Colon (tissue), 2 donors: ENCODE measurements at regions not wholly inside any gene's neighbourhood (a gene's known extent, or its start where the extent isn't known, plus 50 kb on each side); places are given as distances from the start of the nearest gene placed in this dataset.
"Not testable (repeated sequence)": the region's sequence is repeated elsewhere in the genome, so short reads cannot be mapped to it uniquely, and the experiment has no call there.

ENCODE experiments used
- FAIRE-seq: peaks from 2 replicates; lab custom pipeline; 2012; peaks lifted over from hg19 to GRCh38; lab: Jason Lieb, UNC
- donor health status: control.
- donor health status: control.

GRCh38 chr6:155832596-155832995, 377.0 kb upstream of the NOX3 start:
- no peak for FAIRE-seq

GRCh38 chr6:155830531-155830930, 374.9 kb upstream of the NOX3 start:
- no peak for FAIRE-seq

- no peak for FAIRE-seq
Measured at GRCh38 chr6:155829646-155830045, 374.0 kb upstream of the NOX3 start.

DNA sequence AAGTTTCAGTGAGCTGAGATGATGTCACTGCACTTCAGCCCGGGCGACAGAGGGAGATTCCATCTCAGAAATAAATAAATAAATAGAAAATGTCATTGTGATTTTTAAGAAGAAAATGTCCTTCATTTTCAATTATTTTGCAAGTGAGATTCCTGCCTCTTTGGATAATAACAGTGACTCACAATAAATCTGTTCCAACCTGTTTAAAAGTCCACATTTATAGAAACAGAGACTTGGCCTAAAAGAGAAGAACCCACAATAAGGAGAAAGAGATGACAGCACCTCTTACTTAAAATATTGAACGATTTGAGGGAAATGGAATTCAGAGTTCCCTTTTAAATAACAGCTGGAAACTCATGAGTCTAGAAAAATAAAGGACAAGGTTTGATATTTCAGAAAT, 373.4 kb upstream of the NOX3 start:
- FAIRE-seq = no peak

GRCh38 chr6:155818698-155819097, 363.1 kb upstream of the NOX3 start:
- no peak for FAIRE-seq

DNA sequence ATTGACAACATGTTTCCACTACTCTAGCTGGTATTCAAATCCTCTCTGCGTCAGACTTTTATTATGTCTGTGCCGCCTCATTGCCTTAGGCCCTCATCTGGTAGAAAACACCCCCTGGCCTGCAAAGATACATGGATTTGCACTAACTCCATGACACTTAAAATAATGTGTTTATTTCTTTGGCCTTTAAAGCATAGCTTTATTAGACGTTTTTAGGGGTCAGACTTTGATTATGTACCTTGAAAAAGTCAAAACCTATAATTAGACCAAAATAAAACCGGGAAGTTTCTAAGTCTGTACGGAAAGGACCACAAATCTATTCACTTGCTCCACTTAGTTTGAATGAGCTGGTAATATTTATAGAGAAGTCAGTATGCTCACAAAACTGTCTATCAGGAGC, 357.9 kb upstream of the NOX3 start:
- FAIRE-seq = no peak

GRCh38 chr6:155807243-155807642, 351.6 kb upstream of the NOX3 start:
- no peak for FAIRE-seq

DNA sequence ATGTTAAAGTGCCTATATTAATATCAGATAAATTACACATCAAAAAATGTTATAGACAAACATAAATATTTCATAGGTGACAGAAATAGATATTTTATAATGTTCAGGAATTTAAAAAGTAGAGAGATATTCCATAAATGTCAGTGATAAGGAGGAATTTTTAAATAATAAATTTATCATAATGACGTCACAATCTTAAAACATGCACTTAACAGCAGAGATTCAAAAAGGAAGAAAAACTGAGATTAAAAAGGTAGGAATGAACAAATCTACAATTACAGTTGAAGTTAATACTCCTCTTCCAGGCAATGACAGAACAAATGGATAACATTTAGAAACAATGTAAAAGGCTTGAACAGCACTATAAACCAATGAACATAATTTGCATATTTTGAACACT, 345.4 kb upstream of the NOX3 start:
- FAIRE-seq = peak; percentile 65

GRCh38 chr6:155798876-155799275, 343.2 kb upstream of the NOX3 start:
- not testable (repeated sequence) for FAIRE-seq

DNA sequence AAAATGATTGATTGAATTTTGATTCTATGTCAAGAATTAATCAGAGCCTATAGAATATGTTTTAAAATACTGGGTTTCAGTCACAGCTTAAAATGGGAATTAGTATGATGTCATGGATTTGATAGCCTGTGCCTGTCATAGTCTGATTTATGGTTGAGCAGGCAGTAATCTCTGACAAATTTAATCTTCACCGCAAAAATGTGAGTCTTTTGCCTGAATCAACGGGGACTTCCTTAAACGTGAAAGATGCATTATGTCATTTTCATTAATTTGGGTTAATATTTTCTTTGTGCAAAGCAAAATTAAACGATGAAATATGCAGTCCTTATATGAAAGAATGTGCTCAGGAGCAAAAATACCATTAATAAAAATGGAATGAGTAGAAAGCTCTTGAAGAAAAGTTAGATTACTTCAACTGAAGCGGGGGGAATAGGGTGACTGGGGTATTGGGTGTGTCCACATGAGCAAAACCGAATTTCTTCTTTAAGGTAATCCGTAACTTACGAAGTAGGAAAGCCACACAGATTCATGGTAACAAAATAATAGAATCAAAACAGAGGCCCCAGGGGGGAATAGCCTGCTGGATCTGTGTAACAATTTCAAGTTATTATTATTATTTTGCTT, 339.6 kb upstream of the NOX3 start:
- FAIRE-seq = no peak

GRCh38 chr6:155791891-155792290, 336.3 kb upstream of the NOX3 start:
- no peak for FAIRE-seq

GRCh38 chr6:155791186-155791585, 335.5 kb upstream of the NOX3 start:
- FAIRE-seq = no peak

- no peak for FAIRE-seq
Measured at GRCh38 chr6:155787168-155787567, 331.5 kb upstream of the NOX3 start.

GRCh38 chr6:155786528-155786927, 330.9 kb upstream of the NOX3 start:
- FAIRE-seq = no peak

GRCh38 chr6:155782739-155783459, 327.3 kb upstream of the NOX3 start:
- FAIRE-seq = no peak

GRCh38 chr6:155782320-155782731, 326.7 kb upstream of the NOX3 start:
- FAIRE-seq = no peak

GRCh38 chr6:155779456-155779855, 323.8 kb upstream of the NOX3 start:
- FAIRE-seq = no peak

DNA sequence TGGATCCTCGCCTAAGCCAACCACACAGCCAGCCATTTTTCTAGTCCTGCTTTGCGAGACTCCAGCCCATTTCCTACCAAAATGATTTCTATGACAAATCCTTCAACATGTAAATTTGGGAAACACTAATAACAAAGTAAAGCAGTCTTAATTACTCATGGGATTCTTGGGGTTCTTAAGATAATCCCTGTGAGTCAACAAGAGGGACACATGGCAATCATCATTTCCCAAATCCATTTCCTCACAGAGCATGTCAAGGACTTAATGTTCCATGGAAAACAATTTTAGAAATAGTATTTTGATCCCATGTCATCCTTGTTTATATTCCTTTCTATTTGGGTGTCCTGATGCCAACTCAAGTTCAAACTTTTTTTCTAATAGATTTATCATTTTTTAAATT, 322.7 kb upstream of the NOX3 start:
- FAIRE-seq = no peak

DNA sequence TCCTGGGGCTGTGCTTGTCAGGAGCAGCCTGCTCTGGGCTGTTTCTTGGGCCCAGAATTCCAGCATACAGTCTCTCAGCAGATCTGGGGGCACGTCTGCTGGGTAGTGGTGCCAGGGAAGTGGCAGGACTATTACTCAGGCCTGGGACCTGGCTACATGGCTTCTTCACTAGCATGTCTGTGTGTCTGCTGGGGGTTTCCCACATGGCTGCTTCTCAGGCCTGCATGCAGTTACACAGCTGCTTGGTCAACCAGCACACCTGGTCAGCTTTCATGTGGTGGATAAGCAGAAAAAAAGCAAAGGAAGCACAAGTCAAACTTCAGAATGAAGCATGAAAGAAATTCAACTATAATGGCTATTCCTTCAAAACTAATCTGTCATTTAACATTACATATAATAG, 316.2 kb upstream of the NOX3 start:
- no peak for FAIRE-seq

DNA sequence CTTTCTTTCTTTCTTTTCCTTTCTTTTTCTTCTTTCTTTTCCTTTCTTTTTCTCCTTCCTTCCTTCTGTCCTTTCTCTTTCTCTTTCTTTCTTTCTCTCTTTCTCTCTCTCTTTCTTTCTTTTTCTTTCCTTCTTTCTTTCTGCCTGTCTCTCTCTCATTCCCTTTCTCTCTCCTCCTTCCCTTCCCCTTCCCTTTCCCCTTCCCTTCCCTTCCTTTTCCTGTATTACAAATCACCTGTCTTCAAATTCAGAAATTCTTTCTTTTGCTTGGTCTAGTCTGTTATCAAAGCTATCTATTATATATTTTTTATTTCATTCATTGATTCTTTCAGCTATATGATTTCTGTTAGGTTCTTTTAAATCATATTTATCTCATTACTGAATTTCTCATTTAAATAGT, 315.2 kb upstream of the NOX3 start:
- no peak for FAIRE-seq

DNA sequence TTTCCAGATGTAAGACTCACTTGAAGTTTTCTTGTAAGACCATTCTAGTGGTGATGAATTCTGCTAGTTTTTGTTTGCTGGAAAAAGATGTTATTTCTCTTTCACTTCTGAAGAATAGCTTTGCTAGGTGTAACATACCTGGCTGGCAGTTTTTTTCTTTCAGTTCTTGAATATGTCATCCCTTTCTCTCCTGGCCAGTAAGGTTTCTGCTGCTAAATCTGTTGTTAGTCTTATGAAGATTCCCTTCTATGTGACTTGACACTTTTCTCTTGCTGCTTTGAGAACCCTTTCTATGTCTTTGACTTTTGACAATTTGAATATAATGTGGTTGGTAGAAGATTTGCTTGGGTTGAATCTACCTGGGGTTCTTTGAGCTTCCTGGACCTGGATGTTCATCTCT, 314.7 kb upstream of the NOX3 start:
- FAIRE-seq = no peak

DNA sequence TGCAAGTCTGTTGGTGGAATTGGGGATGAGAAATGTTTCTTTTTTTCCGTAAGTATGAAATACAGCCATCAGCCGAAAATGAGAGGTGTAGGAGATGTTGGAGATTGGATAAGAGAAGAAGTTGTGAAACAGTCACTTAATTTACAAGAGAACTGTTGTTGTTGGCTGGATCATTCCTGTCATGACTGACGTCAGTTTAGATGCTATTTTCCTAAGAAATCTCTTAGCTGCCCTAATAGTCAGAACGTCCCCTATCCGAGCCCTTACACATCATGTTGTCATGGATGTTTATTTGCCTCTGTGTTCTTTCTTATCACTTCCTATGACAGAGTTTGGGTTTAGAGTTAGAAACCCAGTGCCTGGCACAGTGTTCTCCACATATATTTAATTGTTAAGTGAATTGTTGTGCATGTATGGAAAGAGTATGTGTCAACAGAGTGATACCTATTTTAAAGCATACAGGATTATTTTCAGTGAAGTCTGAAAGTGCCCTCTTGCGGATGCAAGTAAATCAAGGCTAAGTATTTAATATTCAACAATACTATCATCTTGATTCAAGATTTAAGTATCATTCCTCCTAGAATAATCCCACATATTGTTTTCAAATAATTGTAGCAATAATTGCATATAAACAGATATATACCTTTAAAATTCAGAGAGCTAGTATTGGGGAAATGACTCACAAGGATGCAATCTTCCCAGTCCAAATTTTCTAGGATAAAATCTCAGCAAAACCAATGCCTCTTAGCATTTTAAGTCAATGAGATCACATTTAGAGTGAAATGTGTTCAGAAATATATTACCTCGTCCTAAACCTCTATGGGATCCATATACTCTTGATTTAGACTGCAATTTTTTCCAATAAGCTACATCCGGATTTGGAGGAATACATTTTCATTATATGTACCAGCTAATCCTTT, 309.9 kb upstream of the NOX3 start:
- FAIRE-seq = no peak

GRCh38 chr6:155762649-155763048, 307.0 kb upstream of the NOX3 start:
- FAIRE-seq = no peak
